A549 (cell line): ENCODE measurements at regions not wholly inside any gene's neighbourhood (a gene's known extent, or its start where the extent isn't known, plus 50 kb on each side); places are given as distances from the start of the nearest gene placed in this dataset.

Source experiments
- ATAC-seq, 2 experiments: fragments of 200-7000 bp in 1 of 2; fragments of >200 bp in 1 of 2; cut with Nextera tagmentation in 1 of 2; cut with Tn5 transposase in 1 of 2; 3 replicates each; pipeline versions ENCODE4 v1.8.0 to v1.9.1; 2018 to 2020; ENCODE audit warnings: mild to moderate bottlenecking in 1 of 2, moderate library complexity in 1 of 2
- CTCF ChIA-PET: fragments of 300-600 bp; sonication (Branson Sonifier 250); formaldehyde crosslinking; extraction: SDS; loops from one replicate; lab custom pipeline; 2021; ENCODE audit warnings: antibody characterized with exemption, inconsistent platforms; lab: Yijun Ruan, JAX
- POLR2A ChIA-PET: fragments of 350-600 bp; formaldehyde crosslinking; extraction: SDS; loops from one replicate; lab custom pipeline; 2021; ENCODE audit warnings: antibody characterized with exemption, inconsistent platforms; lab: Yijun Ruan, JAX
- DNase-seq, 2 experiments: peaks; one replicate each; pipeline versions ENCODE4 v3.0.0 to v3.0.0-alpha.2; 2011 to 2016; ENCODE audit warnings: low read depth in 1 of 2, low spot score in 1 of 2
- FAIRE-seq: peaks from 2 replicates; lab custom pipeline; 2011; peaks lifted over from hg19 to GRCh38; lab: Jason Lieb, UNC
- H3K27ac ChIP-seq, 2 experiments: fragments of >200 bp; sonication (Bioruptor Twin); formaldehyde crosslinking; 3 replicates each; pipeline ENCODE4 v1.5.1; 2016 to 2017
- H3K4me1 ChIP-seq: fragments of >200 bp; sonication (Bioruptor Twin); formaldehyde crosslinking; 3 replicates; pipeline ENCODE4 v1.6.1; 2016
- H3K4me2 ChIP-seq: fragments of >200 bp; sonication (Bioruptor Twin); formaldehyde crosslinking; 3 replicates; pipeline ENCODE4 v1.6.1; 2016
- H3K4me3 ChIP-seq: fragments of >200 bp; sonication (Bioruptor Twin); formaldehyde crosslinking; 3 replicates; pipeline ENCODE4 v1.5.1; 2016
- H3K9me3 ChIP-seq: fragments of >200 bp; sonication (Bioruptor Twin); formaldehyde crosslinking; 3 replicates; pipeline ENCODE4 v1.6.1; 2016
- CHD2 ChIP-seq: fragments of 150-350 bp; IDR thresholded peaks from 2 replicates; pipeline ENCODE4 v1.6.1; 2014; ENCODE audit warnings: low read length; ENCODE audit not compliant: partially characterized antibody
- EP300 ChIP-seq, 2 experiments: fragments of >200 bp; sonication (Bioruptor Twin); formaldehyde crosslinking; IDR thresholded peaks; 2 replicates in 1 of 2; 3 replicates in 1 of 2; pipeline ENCODE4 v1.6.1; 2016 to 2017
- GATA3 ChIP-seq: IDR thresholded peaks from 2 replicates; pipeline ENCODE4 v1.6.1; 2012; ENCODE audit warnings: borderline replicate concordance
- HDAC2 ChIP-seq: fragments of 200-600 bp; sonication (generic); IDR thresholded peaks from 2 replicates; pipeline ENCODE4 v1.6.1; 2016
- HEYL ChIP-seq: fragments of 250-450 bp; sonication (Bioruptor Pico); IDR thresholded peaks from 2 replicates; pipeline ENCODE4 v1.8.0; 2021; ENCODE audit warnings: mild to moderate bottlenecking, moderate library complexity
- HOXB13 ChIP-seq: fragments of 250-450 bp; sonication (Bioruptor Pico); IDR thresholded peaks from 2 replicates; pipeline ENCODE4 v1.5.0; 2020; ENCODE audit warnings: low read depth, mild to moderate bottlenecking, moderate library complexity
- JUN ChIP-seq, 2 experiments: fragments of >200 bp; sonication (Bioruptor Twin); formaldehyde crosslinking; IDR thresholded peaks; 2 replicates in 1 of 2; 3 replicates in 1 of 2; pipeline ENCODE4 v1.6.1; 2016 to 2017
- JUNB ChIP-seq: fragments of >200 bp; sonication (Bioruptor Twin); formaldehyde crosslinking; IDR thresholded peaks from 2 replicates; pipeline ENCODE4 v1.6.1; 2016
- KDM5A ChIP-seq: fragments of 200-600 bp; sonication (generic); IDR thresholded peaks from 2 replicates; pipeline ENCODE4 v1.6.1; 2016; ENCODE audit warnings: antibody characterized with exemption, mild to moderate bottlenecking
- MAFK ChIP-seq: fragments of 450-650 bp; IDR thresholded peaks from 2 replicates; pipeline ENCODE4 v1.6.1; 2014; ENCODE audit not compliant: partially characterized antibody
- MAZ ChIP-seq: fragments of 150-350 bp; IDR thresholded peaks from 2 replicates; pipeline ENCODE4 v1.6.1; 2014; ENCODE audit warnings: antibody characterized with exemption, low read depth, low read length, borderline replicate concordance
- NR3C1 ChIP-seq: fragments of >200 bp; sonication (Bioruptor Twin); formaldehyde crosslinking; IDR thresholded peaks from 3 replicates; pipeline ENCODE4 v1.6.1; 2017
- POLR2AphosphoS2 ChIP-seq: conservative IDR thresholded peaks from 2 replicates; pipeline ENCODE4 v1.6.1; 2012; ENCODE audit warnings: low read length, improper control_type of control experiment, inconsistent platforms
- RFX5 ChIP-seq: fragments of 450-650 bp; IDR thresholded peaks from 2 replicates; pipeline ENCODE4 v1.7.1; 2014; ENCODE audit warnings: antibody characterized with exemption, mild to moderate bottlenecking, moderate library complexity
- TFCP2L1 ChIP-seq: fragments of 250-450 bp; sonication (Bioruptor Pico); IDR thresholded peaks from 2 replicates; pipeline ENCODE4 v1.5.0; 2021; ENCODE audit warnings: mild to moderate bottlenecking
- ZC3H11A ChIP-seq: fragments of 450-650 bp; IDR thresholded peaks from 2 replicates; pipeline ENCODE4 v1.6.1; 2014; ENCODE audit warnings: antibody characterized with exemption, mild to moderate bottlenecking
- WGBS: methylation state at CpG from one replicate; pipeline ENCODE4 v1.1.6; 2017; ENCODE audit errors: missing lambda C conversion rate; 5-methylcytosine and 5-hydroxymethylcytosine counted together
- TF ChIP-seq, protein P1 (sequence below): IDR thresholded peaks from 2 replicates; pipeline ENCODE4 v1.6.1; 2012; ENCODE audit warnings: low read depth, borderline replicate concordance
- TF ChIP-seq, protein P2 (sequence below): IDR thresholded peaks from 2 replicates; pipeline ENCODE4 v1.6.1; 2012
- TF ChIP-seq, protein P3 (sequence below): fragments of 450-650 bp; IDR thresholded peaks from 2 replicates; pipeline ENCODE4 v1.6.1; 2014; ENCODE audit warnings: antibody characterized with exemption
- TF ChIP-seq, protein P4 (sequence below): fragments of 250-450 bp; sonication (Bioruptor Pico); IDR thresholded peaks from 2 replicates; pipeline ENCODE4 v1.5.0; 2021; ENCODE audit warnings: mild to moderate bottlenecking, moderate library complexity, borderline replicate concordance
- TF ChIP-seq, protein P5 (sequence below): fragments of 150-350 bp; IDR thresholded peaks from 2 replicates; pipeline ENCODE4 v1.6.1; 2014; ENCODE audit warnings: low read depth, mild to moderate bottlenecking, low read length
- TF ChIP-seq, protein P6 (sequence below): fragments of 250-450 bp; sonication (Bioruptor Pico); IDR thresholded peaks from 2 replicates; pipeline ENCODE4 v1.5.0; 2020; ENCODE audit warnings: low read depth, mild to moderate bottlenecking, moderate library complexity
- TF ChIP-seq, protein P7 (sequence below): fragments of >200 bp; sonication (Bioruptor Twin); formaldehyde crosslinking; IDR thresholded peaks from 3 replicates; pipeline ENCODE4 v1.6.1; 2016

DNA sequence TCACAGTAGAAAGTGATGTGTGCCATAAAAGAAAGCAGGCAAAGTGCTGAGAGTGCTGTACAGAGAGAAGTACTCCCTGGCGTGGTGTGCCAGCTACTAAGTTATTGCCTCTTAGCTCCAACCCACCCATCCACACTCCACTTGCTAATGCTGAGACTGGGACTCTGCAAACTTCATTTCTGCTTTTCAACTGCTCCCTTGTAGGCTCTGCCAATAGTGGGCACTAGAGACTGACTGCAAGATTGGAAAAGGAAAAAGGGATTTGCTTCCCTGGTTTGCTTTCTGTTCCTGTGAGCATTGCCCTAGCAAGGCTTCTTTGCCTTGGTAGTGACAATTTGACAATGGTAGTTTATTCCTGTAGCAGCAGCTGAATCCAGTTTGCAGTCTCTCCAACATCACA, 56.5 kb upstream of the TMEM108 start:
- ATAC-seq (no peak), DNase-seq (no peak), FAIRE-seq (no peak)
- Histone ChIP-seq H3K9me3 (no peaks in the 10 kb centered on the region), H3K27ac (no peak overlapping the region), H3K4me2 (no peak overlapping the region), H3K4me3 (no peak overlapping the region), H3K4me1 (no peaks in the 10 kb centered on the region)
- ChIA-PET POLR2A (no interaction called here), CTCF (no interaction called here)
- 0% methylated on average over 1 of the region's 1 CpG for WGBS
- no peak for TF ChIP-seq TFCP2L1 (CRISPR knock-in tag)
- no peak for TF ChIP-seq JUNB
- no peak for TF ChIP-seq ZC3H11A
- TF ChIP-seq, protein P1, sequence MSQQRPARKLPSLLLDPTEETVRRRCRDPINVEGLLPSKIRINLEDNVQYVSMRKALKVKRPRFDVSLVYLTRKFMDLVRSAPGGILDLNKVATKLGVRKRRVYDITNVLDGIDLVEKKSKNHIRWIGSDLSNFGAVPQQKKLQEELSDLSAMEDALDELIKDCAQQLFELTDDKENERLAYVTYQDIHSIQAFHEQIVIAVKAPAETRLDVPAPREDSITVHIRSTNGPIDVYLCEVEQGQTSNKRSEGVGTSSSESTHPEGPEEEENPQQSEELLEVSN, result no peak
- TF ChIP-seq, protein P2, sequence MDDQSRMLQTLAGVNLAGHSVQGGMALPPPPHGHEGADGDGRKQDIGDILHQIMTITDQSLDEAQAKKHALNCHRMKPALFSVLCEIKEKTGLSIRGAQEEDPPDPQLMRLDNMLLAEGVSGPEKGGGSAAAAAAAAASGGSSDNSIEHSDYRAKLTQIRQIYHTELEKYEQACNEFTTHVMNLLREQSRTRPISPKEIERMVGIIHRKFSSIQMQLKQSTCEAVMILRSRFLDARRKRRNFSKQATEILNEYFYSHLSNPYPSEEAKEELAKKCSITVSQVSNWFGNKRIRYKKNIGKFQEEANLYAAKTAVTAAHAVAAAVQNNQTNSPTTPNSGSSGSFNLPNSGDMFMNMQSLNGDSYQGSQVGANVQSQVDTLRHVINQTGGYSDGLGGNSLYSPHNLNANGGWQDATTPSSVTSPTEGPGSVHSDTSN, result no peak
- TF ChIP-seq KDM5A, result no peak
- TF ChIP-seq NR3C1, result no peak
- TF ChIP-seq, protein P3, sequence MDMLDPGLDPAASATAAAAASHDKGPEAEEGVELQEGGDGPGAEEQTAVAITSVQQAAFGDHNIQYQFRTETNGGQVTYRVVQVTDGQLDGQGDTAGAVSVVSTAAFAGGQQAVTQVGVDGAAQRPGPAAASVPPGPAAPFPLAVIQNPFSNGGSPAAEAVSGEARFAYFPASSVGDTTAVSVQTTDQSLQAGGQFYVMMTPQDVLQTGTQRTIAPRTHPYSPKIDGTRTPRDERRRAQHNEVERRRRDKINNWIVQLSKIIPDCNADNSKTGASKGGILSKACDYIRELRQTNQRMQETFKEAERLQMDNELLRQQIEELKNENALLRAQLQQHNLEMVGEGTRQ, result no peak
- TF ChIP-seq HDAC2, result no peak
- TF ChIP-seq MAZ, result no peak
- TF ChIP-seq MAFK, result no peak
- no peak for TF ChIP-seq EP300 (IDR thresholded peaks at IDR 0.05)
- TF ChIP-seq, protein P4, sequence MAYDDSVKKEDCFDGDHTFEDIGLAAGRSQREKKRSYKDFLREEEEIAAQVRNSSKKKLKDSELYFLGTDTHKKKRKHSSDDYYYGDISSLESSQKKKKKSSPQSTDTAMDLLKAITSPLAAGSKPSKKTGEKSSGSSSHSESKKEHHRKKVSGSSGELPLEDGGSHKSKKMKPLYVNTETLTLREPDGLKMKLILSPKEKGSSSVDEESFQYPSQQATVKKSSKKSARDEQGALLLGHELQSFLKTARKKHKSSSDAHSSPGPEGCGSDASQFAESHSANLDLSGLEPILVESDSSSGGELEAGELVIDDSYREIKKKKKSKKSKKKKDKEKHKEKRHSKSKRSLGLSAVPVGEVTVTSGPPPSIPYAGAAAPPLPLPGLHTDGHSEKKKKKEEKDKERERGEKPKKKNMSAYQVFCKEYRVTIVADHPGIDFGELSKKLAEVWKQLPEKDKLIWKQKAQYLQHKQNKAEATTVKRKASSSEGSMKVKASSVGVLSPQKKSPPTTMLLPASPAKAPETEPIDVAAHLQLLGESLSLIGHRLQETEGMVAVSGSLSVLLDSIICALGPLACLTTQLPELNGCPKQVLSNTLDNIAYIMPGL, result no peak
- TF ChIP-seq, protein P5, sequence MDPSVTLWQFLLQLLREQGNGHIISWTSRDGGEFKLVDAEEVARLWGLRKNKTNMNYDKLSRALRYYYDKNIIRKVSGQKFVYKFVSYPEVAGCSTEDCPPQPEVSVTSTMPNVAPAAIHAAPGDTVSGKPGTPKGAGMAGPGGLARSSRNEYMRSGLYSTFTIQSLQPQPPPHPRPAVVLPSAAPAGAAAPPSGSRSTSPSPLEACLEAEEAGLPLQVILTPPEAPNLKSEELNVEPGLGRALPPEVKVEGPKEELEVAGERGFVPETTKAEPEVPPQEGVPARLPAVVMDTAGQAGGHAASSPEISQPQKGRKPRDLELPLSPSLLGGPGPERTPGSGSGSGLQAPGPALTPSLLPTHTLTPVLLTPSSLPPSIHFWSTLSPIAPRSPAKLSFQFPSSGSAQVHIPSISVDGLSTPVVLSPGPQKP, result no peak
- TF ChIP-seq HEYL, result no peak
- TF ChIP-seq CHD2, result no peak
- TF ChIP-seq, protein P6, sequence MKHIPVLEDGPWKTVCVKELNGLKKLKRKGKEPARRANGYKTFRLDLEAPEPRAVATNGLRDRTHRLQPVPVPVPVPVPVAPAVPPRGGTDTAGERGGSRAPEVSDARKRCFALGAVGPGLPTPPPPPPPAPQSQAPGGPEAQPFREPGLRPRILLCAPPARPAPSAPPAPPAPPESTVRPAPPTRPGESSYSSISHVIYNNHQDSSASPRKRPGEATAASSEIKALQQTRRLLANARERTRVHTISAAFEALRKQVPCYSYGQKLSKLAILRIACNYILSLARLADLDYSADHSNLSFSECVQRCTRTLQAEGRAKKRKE (CRISPR knock-in tag), result no peak

DNA sequence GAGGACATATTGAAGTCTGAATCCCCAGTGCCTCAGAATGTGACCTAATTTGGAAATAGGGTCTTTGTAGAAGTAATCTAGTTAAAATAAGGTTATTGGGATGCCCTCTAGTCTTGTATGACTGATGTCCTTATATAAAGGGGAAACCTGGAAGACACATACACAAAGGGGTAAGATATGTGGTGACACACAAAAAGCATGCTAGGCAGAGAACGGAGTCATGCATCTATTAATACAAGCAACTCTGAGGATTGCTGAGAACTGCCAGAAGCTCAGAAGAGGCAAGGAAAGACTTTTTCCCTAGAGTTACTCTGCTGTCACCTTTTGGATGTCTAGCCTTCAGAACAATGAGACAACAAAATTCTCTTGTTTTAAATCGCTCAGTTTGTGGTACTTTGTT, 58.1 kb upstream of the TMEM108 start:
- no peak for FAIRE-seq
- TF ChIP-seq MAFK (no peak), RFX5 (no peak), POLR2AphosphoS2 (no peak), JUN (IDR thresholded peaks at IDR 0.05) (no peak), HDAC2 (no peak), GATA3 (no peak), HOXB13 (CRISPR knock-in tag) (no peak)
- TF ChIP-seq, protein P7, sequence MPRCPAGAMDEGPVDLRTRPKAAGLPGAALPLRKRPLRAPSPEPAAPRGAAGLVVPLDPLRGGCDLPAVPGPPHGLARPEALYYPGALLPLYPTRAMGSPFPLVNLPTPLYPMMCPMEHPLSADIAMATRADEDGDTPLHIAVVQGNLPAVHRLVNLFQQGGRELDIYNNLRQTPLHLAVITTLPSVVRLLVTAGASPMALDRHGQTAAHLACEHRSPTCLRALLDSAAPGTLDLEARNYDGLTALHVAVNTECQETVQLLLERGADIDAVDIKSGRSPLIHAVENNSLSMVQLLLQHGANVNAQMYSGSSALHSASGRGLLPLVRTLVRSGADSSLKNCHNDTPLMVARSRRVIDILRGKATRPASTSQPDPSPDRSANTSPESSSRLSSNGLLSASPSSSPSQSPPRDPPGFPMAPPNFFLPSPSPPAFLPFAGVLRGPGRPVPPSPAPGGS, result no peak
- TF ChIP-seq, all 56 proteins: peak for 0
- 3% methylated on average over 2 of the region's 2 CpGs for WGBS
- ChIA-PET CTCF (no interaction called here), POLR2A (no interaction called here)
- no peak overlapping the region for H3K27ac ChIP-seq
- DNase-seq, result no peak
- ATAC-seq, result no peak
- H3K4me3 ChIP-seq, result no peak overlapping the region
- no peaks in the 10 kb centered on the region for H3K9me3 ChIP-seq
- H3K4me1 ChIP-seq, result no peaks in the 10 kb centered on the region
- H3K4me2 ChIP-seq, result no peak overlapping the region
